ENCODE measurements at regions not wholly inside any gene's neighbourhood (a gene's known extent, or its start where the extent isn't known, plus 50 kb on each side); places are given as distances from the start of the nearest gene placed in this dataset.
"Not testable (repeated sequence)": the region's sequence is repeated elsewhere in the genome, so short reads cannot be mapped to it uniquely, and the experiment has no call there.

DNA sequence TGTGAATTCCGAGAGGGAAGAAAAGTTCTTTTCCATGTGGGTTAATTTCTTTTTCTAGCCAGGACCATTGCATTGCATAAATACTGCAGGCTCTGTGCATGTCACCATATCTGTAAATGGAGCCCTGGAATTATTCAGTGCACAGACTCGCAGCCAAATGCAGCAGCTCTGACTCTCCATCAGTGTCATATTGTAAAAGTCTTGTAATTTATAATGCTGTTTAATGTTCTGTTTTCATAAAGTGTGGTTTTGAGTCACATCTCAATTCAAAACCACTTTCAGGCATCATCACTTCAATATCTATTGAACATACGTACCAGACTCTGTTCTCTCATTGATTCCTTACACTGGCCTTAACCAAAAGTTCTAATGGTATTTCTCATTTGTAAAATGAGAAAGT, 193.9 kb upstream of the RPL34 start:
- peak overlapping the region; percentile 48 for H3K27ac Mint-ChIP-seq
- H3K36me3 Mint-ChIP-seq (ENCODE audit: low read depth), result peaks cover 4% of the 10 kb centered on the region
- no peak overlapping the region for H3K4me3 Mint-ChIP-seq
- no peak for DNase-seq
- H3K9me3 Mint-ChIP-seq, result peaks cover 11% of the 10 kb centered on the region
- intact Hi-C loops (cut with micrococcal nuclease), result loop anchor here (1.0 to 5.0 kb wide), 8 partner anchors 58 to 546 kb away; no protein-coding TSS in a partner anchor
- H3K27me3 Mint-ChIP-seq (ENCODE audit: low read depth), result no peaks in the 10 kb centered on the region
- peaks cover 25% of the 10 kb centered on the region for H3K4me1 Mint-ChIP-seq (ENCODE audit: low read depth)
- CTCF ChIA-PET, result interaction anchor here (0.6 to 0.9 kb wide), 3 partner anchors 59 to 166 kb away, joined by 3 to 4 read pairs (median 3); no protein-coding TSS in a partner anchor

- peaks cover 21% of the 10 kb centered on the region for H3K4me1 Mint-ChIP-seq (ENCODE audit: low read depth)
- H3K27ac Mint-ChIP-seq, result peak overlapping the region; percentile 48
- H3K4me3 Mint-ChIP-seq, result no peak overlapping the region
- intact Hi-C loops (cut with micrococcal nuclease), result loop anchor here (1.0 to 5.0 kb wide), 8 partner anchors 58 to 547 kb away; no protein-coding TSS in a partner anchor
- H3K27me3 Mint-ChIP-seq (ENCODE audit: low read depth), result no peaks in the 10 kb centered on the region
- peaks cover 11% of the 10 kb centered on the region for H3K9me3 Mint-ChIP-seq
- CTCF ChIA-PET, result interaction anchor here (0.9 kb wide), 1 partner anchor 60 kb away, joined by 4 read pairs; no protein-coding TSS in a partner anchor
- no peak for DNase-seq
- H3K36me3 Mint-ChIP-seq (ENCODE audit: low read depth), result peaks cover 4% of the 10 kb centered on the region
Measured at GRCh38 chr4:108425988-108426387, 194.4 kb upstream of the RPL34 start.

DNA sequence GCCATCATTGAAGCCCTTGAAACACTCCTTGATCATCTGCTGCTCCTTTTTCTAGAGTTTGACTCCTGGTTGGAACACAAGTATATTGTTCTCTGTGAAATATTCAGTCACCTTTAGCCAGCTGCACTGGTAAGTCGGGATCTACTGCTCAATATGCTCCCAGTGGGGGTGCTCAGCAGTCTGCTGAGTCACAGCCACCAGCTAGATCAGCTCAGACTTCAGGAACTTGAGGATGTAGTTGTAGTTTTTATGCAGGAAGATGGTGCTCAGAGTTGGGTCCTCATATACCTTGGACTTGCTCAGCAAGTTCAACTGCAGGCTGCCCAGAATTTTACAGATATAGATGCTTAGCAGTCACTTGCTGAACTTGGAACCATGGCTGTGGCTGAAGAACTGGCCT, 202.5 kb upstream of the RPL34 start:
- H3K36me3 Mint-ChIP-seq (ENCODE audit: low read depth), result peaks cover 4% of the 10 kb centered on the region

GRCh38 chr4:108416831-108417230, 203.5 kb upstream of the RPL34 start:
- CTCF ChIA-PET, result no interaction called here
- intact Hi-C loops (cut with micrococcal nuclease), result no loop called here
- no peak overlapping the region for H3K4me3 Mint-ChIP-seq
- no peaks in the 10 kb centered on the region for H3K9me3 Mint-ChIP-seq
- no peak for DNase-seq
- no peaks in the 10 kb centered on the region for H3K36me3 Mint-ChIP-seq (ENCODE audit: low read depth)
- H3K27ac Mint-ChIP-seq, result no peak overlapping the region
- no peaks in the 10 kb centered on the region for H3K27me3 Mint-ChIP-seq (ENCODE audit: low read depth)
- H3K4me1 Mint-ChIP-seq (ENCODE audit: low read depth), result peaks cover 12% of the 10 kb centered on the region

More for the DNA sequence above, 202.5 kb upstream of the RPL34 start:
- Mint-ChIP-seq H3K27me3 (ENCODE audit: low read depth) (no peaks in the 10 kb centered on the region), H3K9me3 (peaks cover 8% of the 10 kb centered on the region), H3K4me3 (no peak overlapping the region), H3K27ac (no peak overlapping the region), H3K4me1 (ENCODE audit: low read depth) (peaks cover 12% of the 10 kb centered on the region)
- CTCF ChIA-PET, result no interaction called here
- intact Hi-C loops (cut with micrococcal nuclease), result no loop called here
- DNase-seq, result no peak

- no peak overlapping the region for H3K27ac Mint-ChIP-seq
- DNase-seq, result no peak
- CTCF ChIA-PET, result no interaction called here
- no peaks in the 10 kb centered on the region for H3K36me3 Mint-ChIP-seq (ENCODE audit: low read depth)
- peaks cover 12% of the 10 kb centered on the region for H3K4me1 Mint-ChIP-seq (ENCODE audit: low read depth)
- H3K4me3 Mint-ChIP-seq, result no peak overlapping the region
- intact Hi-C loops (cut with micrococcal nuclease), result no loop called here
- H3K27me3 Mint-ChIP-seq (ENCODE audit: low read depth), result no peaks in the 10 kb centered on the region
- H3K9me3 Mint-ChIP-seq, result no peaks in the 10 kb centered on the region
Measured at GRCh38 chr4:108415389-108415788, 205.0 kb upstream of the RPL34 start.

DNA sequence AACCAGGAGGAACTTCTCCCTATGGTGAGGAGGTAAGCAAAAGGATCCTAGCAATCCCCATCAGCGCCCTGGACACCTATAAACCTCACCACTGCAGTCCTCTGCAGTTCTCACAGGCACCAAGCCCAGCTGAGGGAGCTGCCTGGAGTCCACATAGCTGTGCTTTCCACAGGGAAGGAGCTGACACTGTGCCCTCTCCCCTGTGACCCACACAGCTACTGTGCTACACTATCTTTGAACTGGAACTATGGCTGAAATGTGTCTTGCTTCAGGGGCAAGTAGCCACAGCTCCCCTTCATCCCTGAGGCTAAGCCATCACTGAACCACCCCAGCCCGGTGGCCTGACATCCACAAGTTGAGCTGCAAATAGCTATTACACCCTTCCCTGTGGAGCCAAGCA, 208.5 kb upstream of the RPL34 start:
- H3K4me1 Mint-ChIP-seq (ENCODE audit: low read depth), result peaks cover 6% of the 10 kb centered on the region
- H3K9me3 Mint-ChIP-seq, result peaks cover 3% of the 10 kb centered on the region
- no peak overlapping the region for H3K27ac Mint-ChIP-seq
- H3K27me3 Mint-ChIP-seq (ENCODE audit: low read depth), result no peaks in the 10 kb centered on the region
- H3K36me3 Mint-ChIP-seq (ENCODE audit: low read depth), result no peaks in the 10 kb centered on the region
- intact Hi-C loops (cut with micrococcal nuclease), result no loop called here
- DNase-seq, result no peak
- CTCF ChIA-PET, result interaction anchor here (1.0 kb wide), 1 partner anchor 393 kb away, joined by 4 read pairs; no protein-coding TSS in a partner anchor
- H3K4me3 Mint-ChIP-seq, result no peak overlapping the region

GRCh38 chr4:108409691-108410090, 210.7 kb upstream of the RPL34 start:
- H3K4me1 Mint-ChIP-seq (ENCODE audit: low read depth); intact Hi-C loops (cut with micrococcal nuclease); H3K4me3 Mint-ChIP-seq; H3K27ac Mint-ChIP-seq; DNase-seq; H3K27me3 Mint-ChIP-seq (ENCODE audit: low read depth); H3K36me3 Mint-ChIP-seq (ENCODE audit: low read depth); CTCF ChIA-PET: not testable (repeated sequence)
- peaks cover 19% of the 10 kb centered on the region for H3K9me3 Mint-ChIP-seq

DNA sequence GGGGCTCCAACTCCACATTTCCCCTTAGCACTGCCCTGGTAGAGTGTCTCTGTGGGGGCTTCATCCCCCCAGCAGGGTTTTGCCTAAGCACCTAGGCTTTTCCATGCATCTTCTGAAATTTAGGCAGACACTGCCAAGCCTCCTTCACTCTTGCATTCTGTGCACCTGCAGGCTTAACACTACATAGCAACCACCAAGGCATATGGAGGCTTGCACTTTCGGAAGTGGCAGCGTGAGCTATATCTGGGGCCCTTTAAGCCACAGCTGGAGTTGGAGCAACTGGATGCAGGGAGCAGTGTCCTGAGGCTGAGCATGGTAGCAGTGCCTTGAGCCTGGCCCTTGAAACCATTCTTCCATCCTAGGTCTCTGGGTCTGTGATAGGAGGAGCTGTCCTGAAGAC, 214.8 kb upstream of the RPL34 start:
- Mint-ChIP-seq H3K27ac (no peak overlapping the region), H3K36me3 (ENCODE audit: low read depth) (no peaks in the 10 kb centered on the region), H3K4me1 (ENCODE audit: low read depth) (peaks cover 9% of the 10 kb centered on the region), H3K9me3 (peaks cover 20% of the 10 kb centered on the region), H3K27me3 (ENCODE audit: low read depth) (no peaks in the 10 kb centered on the region), H3K4me3 (no peak overlapping the region)
- CTCF ChIA-PET, result no interaction called here
- DNase-seq, result no peak
- intact Hi-C loops (cut with micrococcal nuclease), result no loop called here

DNA sequence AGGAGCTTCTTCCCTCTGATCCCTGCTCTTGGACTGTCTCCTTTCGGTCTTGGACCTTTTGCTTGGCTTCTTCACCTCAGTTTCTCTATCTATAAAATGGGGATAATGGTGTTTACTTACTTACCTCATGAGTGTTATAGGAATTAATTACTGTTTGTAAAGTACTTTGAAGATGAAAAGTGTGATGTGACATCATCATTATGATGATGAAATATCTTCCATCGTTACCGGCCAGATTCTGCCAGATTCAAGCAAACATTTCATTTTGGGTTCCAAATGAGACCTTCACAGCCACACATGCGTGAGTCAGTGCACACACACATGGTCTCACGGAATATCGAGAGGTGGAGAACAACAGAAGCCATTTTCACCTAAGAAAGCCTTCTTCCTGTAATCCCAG, 220.1 kb upstream of the RPL34 start:
- CTCF ChIA-PET, result no interaction called here
- Mint-ChIP-seq H3K27ac (no peak overlapping the region), H3K9me3 (peaks cover 4% of the 10 kb centered on the region), H3K4me1 (ENCODE audit: low read depth) (peaks cover 5% of the 10 kb centered on the region), H3K4me3 (no peak overlapping the region), H3K36me3 (ENCODE audit: low read depth) (no peaks in the 10 kb centered on the region), H3K27me3 (ENCODE audit: low read depth) (no peaks in the 10 kb centered on the region)
- intact Hi-C loops (cut with micrococcal nuclease), result no loop called here
- DNase-seq, result no peak

DNA sequence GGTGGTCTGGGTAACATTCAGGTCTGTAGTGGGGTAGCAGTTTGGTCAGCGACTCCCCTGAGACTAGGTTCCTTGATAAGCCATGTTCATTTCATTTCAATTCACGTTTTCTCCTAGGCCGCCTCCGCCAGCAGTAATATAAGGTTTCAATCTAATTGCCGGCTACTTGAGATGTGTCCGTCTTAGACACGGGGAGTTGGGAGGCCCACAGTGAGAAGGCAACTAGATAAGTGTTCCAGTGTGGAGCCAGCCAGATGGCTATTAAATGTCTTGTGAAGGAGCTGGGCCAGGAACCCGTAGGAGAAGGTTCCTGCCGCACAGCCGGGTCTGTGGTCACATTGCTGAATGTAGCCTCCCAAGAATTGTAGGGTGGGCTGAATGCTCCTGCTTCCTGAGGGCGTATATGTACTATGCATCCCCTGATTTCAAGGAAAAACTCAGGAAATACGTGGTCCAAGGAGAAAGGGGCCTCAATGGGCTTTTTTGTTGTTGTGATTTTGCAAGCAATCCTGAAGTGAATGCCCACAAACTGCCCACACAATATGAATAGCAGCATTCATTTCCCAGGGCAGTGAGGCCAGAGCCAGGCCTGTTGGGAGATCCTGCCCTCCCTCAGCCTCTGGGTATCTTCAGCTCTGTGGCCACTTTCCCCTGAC, 220.6 kb upstream of the RPL34 start:
- H3K27ac Mint-ChIP-seq, result no peak overlapping the region
- H3K36me3 Mint-ChIP-seq (ENCODE audit: low read depth), result no peaks in the 10 kb centered on the region
- H3K4me1 Mint-ChIP-seq (ENCODE audit: low read depth), result peaks cover 10% of the 10 kb centered on the region
- DNase-seq, result no peak
- no peaks in the 10 kb centered on the region for H3K27me3 Mint-ChIP-seq (ENCODE audit: low read depth)
- intact Hi-C loops (cut with micrococcal nuclease), result no loop called here
- no peak overlapping the region for H3K4me3 Mint-ChIP-seq
- H3K9me3 Mint-ChIP-seq, result peaks cover 1% of the 10 kb centered on the region
- CTCF ChIA-PET, result no interaction called here

GRCh38 chr4:108398836-108399235, 221.5 kb upstream of the RPL34 start:
- Mint-ChIP-seq H3K9me3 (no peaks in the 10 kb centered on the region), H3K4me1 (ENCODE audit: low read depth) (peaks cover 10% of the 10 kb centered on the region), H3K36me3 (ENCODE audit: low read depth) (no peaks in the 10 kb centered on the region), H3K27ac (no peak overlapping the region), H3K4me3 (no peak overlapping the region), H3K27me3 (ENCODE audit: low read depth) (no peaks in the 10 kb centered on the region)
- no peak for DNase-seq
- CTCF ChIA-PET, result interaction anchor here (0.5 kb wide), 1 partner anchor 419 kb away, joined by 4 read pairs; no protein-coding TSS in a partner anchor
- intact Hi-C loops (cut with micrococcal nuclease), result no loop called here

DNA sequence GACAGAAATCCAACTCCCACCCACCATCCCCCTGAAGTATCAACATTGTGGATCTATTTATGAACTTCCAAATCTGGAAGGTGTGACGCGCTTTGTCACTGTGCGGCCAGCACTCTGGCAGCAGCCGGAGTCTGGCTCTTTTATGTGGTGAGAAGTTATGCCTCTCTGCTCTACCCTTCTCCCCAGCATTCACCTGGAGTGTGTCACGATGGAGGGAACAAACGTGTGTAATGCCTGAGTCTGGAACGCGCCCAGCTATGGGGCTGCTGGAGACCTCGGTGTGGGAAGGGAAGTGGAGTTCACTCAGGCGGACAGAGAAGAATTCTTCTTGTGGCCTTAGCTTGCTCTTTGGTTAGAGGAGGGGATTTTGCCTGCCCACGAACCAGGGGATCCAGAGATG, 222.1 kb upstream of the RPL34 start:
- intact Hi-C loops (cut with micrococcal nuclease), result no loop called here
- no peak overlapping the region for H3K27ac Mint-ChIP-seq
- no peaks in the 10 kb centered on the region for H3K9me3 Mint-ChIP-seq
- H3K4me1 Mint-ChIP-seq (ENCODE audit: low read depth), result peaks cover 10% of the 10 kb centered on the region
- CTCF ChIA-PET, result no interaction called here
- DNase-seq, result no peak
- no peak overlapping the region for H3K4me3 Mint-ChIP-seq
- H3K36me3 Mint-ChIP-seq (ENCODE audit: low read depth), result no peaks in the 10 kb centered on the region
- H3K27me3 Mint-ChIP-seq (ENCODE audit: low read depth), result no peaks in the 10 kb centered on the region

- CTCF ChIA-PET, result no interaction called here
- DNase-seq, result no peak
- no peak overlapping the region for H3K4me3 Mint-ChIP-seq
- H3K9me3 Mint-ChIP-seq, result no peaks in the 10 kb centered on the region
- no peaks in the 10 kb centered on the region for H3K27me3 Mint-ChIP-seq (ENCODE audit: low read depth)
- intact Hi-C loops (cut with micrococcal nuclease), result no loop called here
- no peaks in the 10 kb centered on the region for H3K36me3 Mint-ChIP-seq (ENCODE audit: low read depth)
- H3K27ac Mint-ChIP-seq, result no peak overlapping the region
- H3K4me1 Mint-ChIP-seq (ENCODE audit: low read depth), result peaks cover 10% of the 10 kb centered on the region
Measured at GRCh38 chr4:108397850-108398249, 222.5 kb upstream of the RPL34 start.

Data from activated naive CD4-positive, alpha-beta T cell treated with anti-CD3 and anti-CD28 coated beads for 36 hours (primary cell).